ENCODE measurements at regions not wholly inside any gene's neighbourhood (a gene's known extent, or its start where the extent isn't known, plus 50 kb on each side); places are given as distances from the start of the nearest gene placed in this dataset.
"Not testable (repeated sequence)": the region's sequence is repeated elsewhere in the genome, so short reads cannot be mapped to it uniquely, and the experiment has no call there.

- not testable (repeated sequence) for DNase-seq (ENCODE audit: low read depth)
Measured at GRCh38 chr1:203998571-203998970, 74.3 kb upstream of the SOX13 start.

- DNase-seq (ENCODE audit: low read depth) = no peak
Measured at GRCh38 chr1:203999618-204000017, 73.3 kb upstream of the SOX13 start.

- no peak for DNase-seq (ENCODE audit: low read depth)
Measured at GRCh38 chr1:204001166-204001901, 71.6 kb upstream of the SOX13 start.

- DNase-seq (ENCODE audit: low read depth) = no peak
Measured at GRCh38 chr1:204002614-204003013, 70.3 kb upstream of the SOX13 start.

- DNase-seq (ENCODE audit: low read depth) = no peak
Measured at GRCh38 chr1:204003536-204003935, 69.4 kb upstream of the SOX13 start.

GRCh38 chr1:204011426-204011825 lies 61.5 kb upstream of the SOX13 start:
- no peak for DNase-seq (ENCODE audit: low read depth)

- no peak for DNase-seq (ENCODE audit: low read depth)
Measured at GRCh38 chr1:204013052-204013451, 59.9 kb upstream of the SOX13 start.

GRCh38 chr1:204014336-204014735 lies 58.6 kb upstream of the SOX13 start:
- DNase-seq (ENCODE audit: low read depth) = no peak

- DNase-seq (ENCODE audit: low read depth) = not testable (repeated sequence)
Measured at GRCh38 chr1:204014961-204015360, 58.0 kb upstream of the SOX13 start.

- no peak for DNase-seq (ENCODE audit: low read depth)
Measured at GRCh38 chr1:204017032-204017431, 55.9 kb upstream of the SOX13 start.

- DNase-seq (ENCODE audit: low read depth) = no peak
Measured at GRCh38 chr1:204018460-204018859, 54.5 kb upstream of the SOX13 start.

Data from fibroblast of gingiva (primary cell).